ELF-1 (cell line): ENCODE measurements at regions not wholly inside any gene's neighbourhood (a gene's known extent, or its start where the extent isn't known, plus 50 kb on each side); places are given as distances from the start of the nearest gene placed in this dataset.

ENCODE experiments used
- DNase-seq: peaks from one replicate; pipeline ENCODE4 v3.0.0-alpha.2; 2016; ENCODE audit warnings: low read depth, low spot score

DNA sequence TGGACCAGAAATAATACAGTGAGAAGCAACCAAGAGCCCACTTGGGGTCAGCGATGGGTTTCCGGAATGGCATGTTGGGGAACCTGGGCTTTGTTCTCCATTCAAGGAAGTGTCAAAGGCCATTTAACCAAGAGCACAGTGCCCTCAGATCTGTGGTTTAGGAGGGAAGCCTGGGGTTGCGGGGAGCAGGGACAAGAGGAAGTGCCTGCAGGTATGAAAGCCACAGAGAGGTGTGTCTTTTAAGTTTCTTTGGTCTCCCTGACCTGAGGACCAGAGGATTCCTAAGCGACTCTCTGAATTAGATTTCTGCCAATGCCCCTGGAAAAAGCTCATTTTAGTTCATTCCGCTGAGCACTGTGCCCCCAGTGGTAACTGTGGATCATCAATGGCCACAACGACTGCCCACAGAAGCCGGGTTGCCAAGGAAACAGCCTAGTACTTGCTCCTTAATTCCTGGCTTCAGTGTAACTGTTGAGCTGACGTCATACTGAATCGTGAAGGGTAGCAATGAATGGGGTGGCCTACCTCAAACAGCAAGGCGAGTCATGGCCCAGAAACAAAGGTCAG is 107.3 kb upstream of the SPIN1 start:
- DNase-seq, result peak; percentile 56

DNA sequence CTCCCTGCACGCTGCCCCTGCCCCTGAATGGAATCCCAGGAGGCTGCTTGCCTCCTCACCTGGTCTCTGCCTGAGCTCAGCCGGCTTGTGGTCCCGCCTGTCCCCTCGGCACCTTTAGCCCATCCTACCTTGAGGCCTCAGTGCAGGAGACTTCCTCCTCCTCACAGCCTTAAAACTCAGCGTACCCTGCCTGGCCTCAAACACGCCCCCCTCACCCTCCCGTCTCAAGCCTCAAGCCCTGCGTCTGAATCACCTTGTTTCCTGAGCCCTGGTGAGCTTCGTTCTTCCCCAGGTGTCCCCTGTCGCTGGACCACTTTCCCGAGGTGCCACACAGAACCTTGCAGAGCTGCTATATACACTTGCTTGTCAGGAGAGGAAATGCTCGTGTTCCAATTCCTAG is 110.2 kb upstream of the SPIN1 start:
- DNase-seq, result no peak

DNA sequence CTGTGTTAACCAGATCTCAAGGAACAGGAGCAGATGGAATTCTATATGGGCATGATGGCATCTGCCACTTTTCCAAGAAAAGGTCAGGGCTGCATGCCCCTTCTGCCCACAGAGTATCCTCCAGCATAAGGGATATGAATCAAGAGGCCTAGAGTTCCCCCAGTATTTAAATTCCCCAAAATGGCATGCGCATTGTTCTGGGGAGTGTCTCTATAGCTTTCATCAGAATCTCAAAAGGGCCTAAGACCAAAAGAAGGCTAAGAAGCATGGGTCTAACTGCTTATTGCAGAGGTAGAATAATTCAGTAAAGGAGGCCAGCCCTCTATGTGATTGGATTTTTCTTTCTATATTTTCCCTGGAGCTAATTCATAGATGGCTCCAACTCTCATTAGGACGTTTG is 114.2 kb upstream of the SPIN1 start:
- DNase-seq, result no peak

DNA sequence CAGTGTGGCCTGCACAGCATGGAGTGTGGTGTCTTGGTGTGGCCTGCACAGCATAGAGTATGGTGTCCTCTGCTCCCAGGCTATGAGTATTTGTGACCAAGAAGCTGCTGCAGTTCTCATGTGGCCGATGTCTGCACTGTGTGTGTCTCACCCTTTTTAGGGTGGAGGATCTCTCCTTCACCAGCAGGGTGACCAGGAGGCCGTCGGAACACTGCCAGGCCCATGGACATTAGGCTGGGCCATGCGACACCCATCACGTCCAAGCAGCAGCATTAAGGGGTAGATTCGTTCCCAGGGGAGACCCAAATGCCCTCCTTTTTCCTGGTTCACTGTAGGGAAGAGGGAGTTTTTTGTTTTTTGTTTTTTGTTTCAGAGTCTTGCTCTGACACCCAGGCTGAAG is 115.3 kb upstream of the SPIN1 start:
- DNase-seq, result peak; percentile 35

DNA sequence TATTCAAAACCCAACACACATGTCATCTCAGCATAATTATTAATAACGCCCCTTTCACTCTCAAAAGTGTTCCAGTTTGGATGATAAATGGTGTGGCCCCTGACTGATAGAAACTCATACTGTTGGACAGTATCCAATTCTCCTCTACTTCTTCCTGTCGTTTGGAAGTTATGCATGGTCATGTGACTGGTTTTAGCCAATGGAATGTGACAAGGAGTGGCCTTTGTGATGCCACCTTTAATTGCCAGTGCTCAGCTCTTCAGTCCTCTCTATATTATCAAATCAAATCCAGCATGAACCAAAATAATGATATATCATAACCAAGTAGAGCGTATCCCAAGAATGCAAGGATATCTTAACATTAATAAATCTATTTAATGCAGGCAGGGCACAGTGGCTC is 117.8 kb upstream of the SPIN1 start:
- no peak for DNase-seq

DNA sequence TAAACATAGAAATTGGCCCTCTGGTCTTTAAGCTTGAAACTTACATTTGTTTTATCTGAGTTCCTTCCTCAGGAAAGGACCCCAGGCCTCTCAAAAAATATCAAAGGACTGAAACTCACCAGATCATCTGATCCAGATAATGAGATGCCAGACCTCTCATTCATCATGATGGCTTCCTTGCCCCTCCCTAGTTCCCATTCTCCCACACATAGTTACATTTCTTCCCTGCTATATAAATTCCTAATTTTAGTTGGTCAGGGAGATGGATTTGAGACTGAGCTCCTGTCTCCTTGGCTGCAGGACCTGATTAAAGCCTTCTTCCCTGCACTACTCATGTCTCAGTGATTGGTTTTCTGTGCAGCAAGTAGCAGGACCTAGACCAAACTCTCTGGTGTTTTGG is 119.4 kb upstream of the SPIN1 start:
- DNase-seq, result no peak

DNA sequence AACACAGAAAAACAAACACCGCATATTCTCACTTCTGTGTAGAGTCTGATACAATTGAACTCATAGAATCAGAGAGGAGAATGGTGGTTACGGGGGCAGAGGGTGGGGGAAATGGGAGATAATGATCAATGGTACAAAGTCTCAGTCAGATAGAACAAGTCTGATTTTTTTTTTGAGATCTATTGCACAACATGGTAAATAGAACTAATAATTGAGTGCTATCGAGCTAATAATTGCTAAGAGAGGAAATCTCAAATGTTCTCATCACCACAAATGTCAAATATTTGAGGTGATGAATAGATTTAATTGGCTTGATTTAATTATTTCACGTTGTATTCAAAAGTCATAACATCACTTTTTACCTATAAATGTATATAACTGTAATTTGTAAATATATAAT is 121.0 kb upstream of the SPIN1 start:
- no peak for DNase-seq

DNA sequence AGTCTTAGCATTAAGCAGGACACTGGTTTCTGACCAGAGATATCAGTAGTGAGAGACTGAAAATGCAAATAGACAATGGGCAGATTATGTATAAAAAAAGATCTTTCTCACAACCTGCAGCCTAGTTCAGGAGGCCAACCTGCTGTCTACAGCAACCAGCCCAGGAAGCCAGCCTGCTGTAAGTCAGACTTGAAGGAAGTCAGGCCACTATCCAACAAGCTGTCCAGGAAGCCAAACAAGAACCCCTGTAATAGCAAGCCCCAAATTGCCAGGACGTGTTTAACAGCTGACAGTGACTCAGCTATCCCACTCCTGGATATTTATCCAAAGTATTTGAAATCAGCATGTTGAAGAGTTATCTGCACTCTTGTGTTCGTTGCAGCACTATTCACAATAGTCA is 121.8 kb upstream of the SPIN1 start:
- DNase-seq, result no peak

DNA sequence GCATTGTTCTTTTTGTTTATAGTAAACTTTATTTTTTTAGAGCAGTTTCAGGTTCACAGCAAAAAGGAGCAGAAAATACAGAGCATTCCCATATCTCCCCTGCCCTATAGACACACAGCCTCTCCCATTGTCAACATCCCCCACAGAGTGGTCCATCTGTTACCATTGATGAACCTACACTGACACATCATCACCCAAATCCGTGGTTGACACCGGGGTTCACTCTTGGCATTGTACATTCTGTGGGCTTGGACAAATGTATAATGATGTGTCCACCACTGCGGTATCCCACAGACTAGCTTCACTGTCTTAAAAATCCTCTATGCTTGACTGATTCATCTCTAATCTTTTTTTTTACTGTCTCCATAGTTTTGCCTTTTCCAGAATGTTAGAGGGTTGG is 120.7 kb upstream of the SPATA31C2 start:
- DNase-seq, result no peak

DNA sequence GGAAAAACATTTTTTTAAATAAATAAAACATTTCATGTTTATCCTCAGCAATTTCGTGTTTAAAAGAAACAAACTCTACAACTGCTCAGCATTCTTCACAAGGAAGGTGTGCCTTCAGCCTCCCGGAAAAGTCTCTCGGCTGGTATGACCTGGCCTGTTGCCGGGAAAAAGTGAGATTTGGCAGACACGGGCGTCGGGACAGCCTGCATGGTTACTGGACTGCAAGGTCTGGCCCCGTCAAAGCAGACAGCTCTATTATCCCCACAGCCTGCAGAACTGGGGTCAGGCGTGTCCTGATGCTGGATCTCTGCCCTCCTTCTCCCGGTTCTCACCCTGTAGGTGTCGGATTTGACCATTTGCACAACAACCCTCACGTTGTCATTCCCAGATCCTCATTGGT is 120.3 kb upstream of the SPATA31C2 start:
- DNase-seq, result peak; percentile 63

DNA sequence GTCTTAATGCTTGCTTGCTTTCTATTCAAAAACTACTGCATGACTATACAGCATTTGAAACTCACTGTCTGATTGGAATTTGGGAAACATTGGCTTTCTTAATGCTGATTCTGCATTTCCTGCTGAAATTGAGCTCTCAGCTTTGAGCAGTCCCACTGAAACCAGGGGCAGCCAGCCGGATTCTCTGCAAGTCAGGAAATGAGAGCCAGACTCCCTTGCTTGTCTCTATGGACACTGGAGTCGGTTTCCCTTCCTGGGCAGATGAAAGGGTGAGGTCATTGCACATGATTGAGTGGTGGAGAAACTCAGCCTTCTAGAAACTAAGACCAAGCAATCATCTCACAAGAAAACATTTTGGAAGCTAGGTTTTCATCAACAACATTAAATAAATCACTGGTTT is 119.7 kb upstream of the SPATA31C2 start:
- peak; percentile 58 for DNase-seq

DNA sequence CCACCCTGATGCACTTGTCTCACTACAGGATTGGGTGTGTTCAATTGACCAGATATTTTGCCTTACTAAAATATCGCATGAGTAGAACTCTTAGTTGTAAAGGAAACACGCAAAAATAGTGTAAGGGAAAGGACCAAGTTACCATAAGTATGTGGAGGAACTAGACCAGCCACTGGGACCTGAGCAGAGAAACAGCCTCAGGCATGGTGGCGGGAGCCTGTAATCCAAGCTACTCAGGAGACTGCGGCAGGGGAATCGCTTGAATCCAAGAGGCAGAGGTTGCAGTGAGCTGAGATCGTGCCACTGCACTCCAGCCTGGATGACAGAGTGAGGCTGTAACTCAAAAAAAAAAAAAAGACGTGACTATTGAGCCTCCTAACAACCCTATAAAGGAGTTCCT is 117.9 kb upstream of the SPATA31C2 start:
- DNase-seq, result peak; percentile 85

DNA sequence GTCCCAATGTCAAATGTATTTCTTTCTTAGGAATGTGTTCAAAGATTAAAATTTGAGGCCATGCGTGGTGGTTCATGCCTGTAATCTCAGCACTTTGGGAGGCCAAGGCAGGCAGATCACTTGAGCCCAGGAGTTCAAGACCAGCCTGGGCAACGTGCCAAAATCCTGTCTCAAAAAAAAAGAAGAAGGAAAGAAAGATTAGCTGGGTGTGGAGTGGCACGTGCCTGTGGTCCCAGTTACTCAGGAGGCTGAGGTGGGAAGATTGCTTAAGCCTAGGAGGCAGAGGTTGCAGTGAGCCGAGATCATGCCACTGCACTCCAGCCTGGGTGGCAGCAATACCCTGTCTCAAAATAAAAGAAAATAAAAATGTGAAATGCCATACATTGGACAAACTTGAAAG is 117.5 kb upstream of the SPATA31C2 start:
- DNase-seq, result peak; percentile 23

DNA sequence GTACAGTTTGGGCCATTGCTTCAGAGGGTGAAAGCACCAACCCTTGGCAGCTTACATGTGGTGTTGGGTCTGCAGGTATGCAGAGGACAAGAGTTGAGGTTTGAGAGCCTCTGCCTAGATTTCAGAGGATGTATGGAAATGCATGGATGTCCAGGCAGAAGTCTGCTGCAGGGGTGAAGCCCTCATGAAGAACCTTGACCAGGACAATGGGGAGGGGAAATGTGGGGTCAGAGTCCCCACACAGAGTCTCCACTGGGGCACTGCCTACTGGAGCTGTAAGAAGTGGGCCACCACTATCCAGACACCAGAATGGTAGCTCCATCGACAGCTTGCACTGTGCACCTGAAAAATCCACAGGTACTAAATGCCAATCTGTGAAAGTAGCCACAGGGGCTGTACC is 113.6 kb upstream of the SPATA31C2 start:
- no peak for DNase-seq

DNA sequence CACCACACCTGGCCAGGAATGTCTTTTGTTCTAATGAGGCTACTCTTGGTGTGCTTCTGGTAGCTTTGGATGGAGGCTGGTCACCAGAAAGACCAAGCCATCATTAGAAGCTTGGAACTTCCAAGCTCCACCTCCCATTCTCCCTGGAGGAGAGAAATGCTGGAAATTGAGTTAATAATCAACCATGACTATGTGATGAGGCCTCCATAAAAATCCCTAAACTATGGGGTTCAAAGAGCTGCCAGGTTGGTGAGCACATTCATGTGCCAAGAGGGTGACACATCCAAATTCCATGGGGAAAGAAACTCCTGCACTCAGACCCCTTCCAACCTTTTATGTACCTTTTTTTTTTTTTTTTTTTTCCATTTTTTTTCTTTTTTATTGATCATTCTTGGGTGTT is 105.5 kb upstream of the SPATA31C2 start:
- DNase-seq, result no peak

DNA sequence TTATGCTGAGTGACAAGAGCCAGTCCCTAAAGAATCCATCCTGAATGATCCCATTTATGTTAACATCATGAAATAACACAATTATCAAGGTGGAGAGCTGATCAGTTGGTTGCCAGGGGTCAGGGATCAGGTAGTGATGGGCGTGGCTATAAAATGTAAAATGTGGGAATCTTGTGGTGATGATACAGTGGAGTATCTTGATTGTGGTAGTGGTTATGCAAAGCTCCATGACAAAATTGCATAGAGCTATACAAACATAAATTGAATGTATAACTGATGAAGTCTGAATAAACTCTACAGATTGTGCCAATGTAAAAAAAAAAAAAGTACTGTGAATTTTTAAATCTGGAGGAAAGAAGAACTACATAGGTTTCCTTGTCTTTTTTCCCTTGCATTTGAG is 104.6 kb upstream of the SPATA31C2 start:
- DNase-seq, result no peak

DNA sequence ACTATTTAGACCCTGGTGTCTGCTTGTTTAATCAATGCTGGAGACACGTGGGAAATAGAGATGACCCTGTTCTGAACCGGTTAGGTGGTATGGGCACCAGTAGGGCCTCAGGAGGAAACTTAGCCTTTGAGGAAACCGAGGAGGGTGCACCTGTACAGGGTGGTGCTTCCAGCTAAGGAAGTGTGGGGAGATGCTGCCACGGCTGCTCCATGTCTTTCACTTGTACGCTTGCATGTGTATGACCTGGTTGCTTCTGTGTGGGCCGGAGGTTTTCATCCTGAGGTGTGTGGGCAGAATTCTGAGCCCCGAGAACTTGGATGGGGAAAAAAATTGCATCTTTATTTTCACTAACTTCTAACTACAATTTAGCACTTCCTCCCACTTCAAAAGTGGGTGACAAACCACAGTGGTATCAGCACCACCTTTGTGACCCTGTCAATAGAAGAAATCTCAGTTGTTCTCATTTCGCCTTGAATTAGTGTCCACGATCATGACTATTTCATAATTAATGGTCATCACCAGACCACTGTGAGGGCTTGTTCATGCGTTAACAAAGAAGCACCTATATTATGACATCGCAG is 99.8 kb upstream of the SPATA31C2 start:
- DNase-seq, result no peak

DNA sequence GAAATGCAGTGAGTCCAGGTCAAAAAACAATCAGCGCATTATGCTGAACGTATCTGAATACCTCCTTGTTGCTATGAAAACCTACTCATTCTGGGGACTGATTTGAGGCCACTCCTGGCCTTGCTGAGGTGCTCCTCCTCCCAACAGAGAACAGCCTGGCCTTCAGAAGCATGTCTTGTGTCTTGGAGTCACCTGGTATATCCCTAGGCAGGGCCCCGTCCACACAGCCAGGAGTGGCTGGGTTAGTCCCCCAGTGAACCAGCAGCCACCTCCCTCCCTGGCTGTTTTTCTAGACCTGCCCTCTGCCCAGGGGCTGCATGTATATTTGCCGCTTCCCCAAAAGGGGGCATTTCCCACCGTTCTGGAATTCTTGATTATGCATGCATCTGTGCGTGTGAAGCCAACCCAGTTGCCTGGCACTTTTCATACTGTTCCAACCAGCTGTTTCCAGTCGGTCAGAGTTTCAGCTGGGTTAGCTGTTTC is 99.2 kb upstream of the SPATA31C2 start:
- DNase-seq, result no peak

DNA sequence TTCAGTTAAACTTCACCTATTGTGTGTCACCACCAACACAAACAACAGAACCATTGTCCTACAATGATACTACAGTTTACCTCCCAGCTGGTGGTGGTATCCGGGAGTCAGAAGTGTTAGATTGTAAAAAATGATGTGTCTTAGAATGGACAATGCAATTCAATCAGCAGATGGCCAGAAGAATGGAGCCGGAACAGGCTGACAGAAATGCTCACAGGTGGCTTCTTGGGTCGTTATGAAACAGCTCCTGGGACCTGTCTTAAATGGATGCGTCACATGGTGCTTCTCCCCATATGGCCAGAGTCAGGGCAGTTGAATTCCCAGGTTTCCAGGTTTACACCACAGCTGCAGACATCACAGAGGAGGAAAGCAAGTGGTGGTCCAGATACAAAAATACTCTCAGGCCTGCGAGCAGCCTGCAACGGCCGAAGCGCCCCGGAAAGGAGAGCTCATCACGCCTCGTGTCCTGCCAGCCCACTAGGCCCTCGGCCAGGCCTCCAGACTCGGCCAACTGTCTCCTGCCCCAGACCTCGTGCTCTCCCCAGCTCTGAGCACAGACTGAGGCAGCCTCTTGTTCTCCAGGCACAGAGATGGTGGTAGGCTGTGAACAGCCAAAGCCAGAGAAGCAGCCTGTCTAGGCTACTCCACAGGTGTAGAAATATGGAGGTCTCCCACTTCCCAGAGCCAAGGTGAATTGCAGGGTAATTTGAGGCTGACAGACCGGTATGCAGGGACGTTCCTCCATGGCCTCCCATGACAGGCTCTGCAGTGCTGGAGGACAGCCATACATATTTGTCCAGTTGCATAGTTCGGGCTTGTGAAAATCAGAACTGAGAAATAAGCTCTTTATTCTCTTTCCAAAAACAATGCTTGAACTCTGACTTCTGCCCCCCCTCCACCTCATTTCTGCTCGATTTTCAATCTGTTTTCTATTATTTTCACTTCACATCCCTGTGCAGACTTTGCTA is 98.5 kb upstream of the SPATA31C2 start:
- DNase-seq, result no peak

DNA sequence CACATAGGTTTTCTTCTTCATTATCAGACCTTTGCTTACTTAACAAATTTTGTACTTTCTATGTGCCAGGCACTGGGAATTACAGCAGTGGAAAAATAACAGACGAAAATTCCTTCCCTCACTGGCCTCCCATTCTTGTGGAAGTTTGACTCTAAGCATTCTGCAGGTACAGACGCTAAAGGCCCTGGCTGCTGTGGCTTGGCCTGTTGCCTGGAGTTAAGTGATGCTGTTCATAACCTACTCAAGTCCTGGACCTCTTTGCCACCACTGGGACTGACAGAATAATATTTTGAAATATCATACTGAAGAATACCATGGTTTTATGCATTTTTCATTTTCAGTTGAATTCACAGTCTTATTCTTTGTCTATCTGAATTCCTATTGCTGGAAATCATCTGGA is 97.3 kb upstream of the SPATA31C2 start:
- DNase-seq, result no peak

DNA sequence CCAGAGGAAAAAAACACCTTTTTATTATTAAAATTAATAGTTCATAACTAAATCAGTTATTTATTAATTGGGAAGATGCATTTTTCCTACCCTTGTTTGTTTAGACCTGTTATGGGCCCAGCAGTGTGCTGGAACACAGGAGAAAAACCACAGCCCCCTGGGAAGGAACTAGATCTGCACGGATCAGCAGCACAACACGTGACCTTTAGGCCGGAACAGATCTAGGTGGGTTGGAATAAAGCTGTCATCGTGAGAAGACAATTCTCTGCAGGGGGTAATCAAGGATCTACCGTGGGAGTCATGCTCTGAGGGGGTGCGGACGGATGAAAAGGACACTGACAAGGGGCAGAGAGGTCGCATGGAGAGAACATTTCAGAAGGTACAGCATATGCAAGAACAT is 95.8 kb upstream of the SPATA31C2 start:
- no peak for DNase-seq

DNA sequence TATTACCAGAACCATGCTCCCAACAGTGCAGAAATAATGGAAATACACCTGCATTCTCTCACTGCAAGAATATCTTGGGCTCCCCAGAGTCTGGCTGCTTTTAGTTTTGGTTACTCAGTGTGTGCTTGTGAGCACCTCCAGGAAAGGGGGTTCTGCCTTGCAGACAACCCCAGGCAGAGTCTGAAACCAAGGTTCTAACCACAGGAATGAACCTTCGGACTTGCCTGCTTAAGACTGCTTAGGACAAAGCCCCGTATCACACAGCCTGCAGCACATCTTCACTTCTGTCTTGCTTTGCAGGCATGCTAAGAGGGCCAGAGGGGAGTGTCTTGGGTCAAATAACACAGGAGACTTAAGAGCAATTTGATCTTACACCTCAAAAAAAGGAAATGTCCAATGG is 94.8 kb upstream of the SPATA31C2 start:
- DNase-seq, result no peak

DNA sequence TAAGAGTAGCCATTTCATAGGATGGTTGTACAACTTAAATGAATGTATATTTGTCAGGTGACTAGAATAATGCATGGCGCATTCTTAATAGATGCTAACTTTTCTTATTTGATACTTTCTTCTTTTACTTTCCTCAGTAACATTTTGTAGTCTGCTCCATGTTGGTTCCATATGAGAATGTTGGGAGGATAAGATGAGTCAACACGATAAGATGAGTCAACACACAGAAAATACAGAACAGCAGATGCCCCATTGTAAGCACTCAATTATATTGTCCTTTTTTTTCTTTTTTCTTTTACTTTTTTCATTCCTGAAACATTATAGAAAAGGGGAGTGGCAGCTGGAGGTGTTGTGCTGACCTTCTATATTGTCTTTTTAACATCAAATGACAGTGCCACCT is 92.3 kb upstream of the SPATA31C2 start:
- no peak for DNase-seq
